Osteocyte (in vitro differentiated cells): ENCODE measurements at regions not wholly inside any gene's neighbourhood (a gene's known extent, or its start where the extent isn't known, plus 50 kb on each side); places are given as distances from the start of the nearest gene placed in this dataset.

ENCODE experiments used
- DNase-seq: peaks from one replicate; pipeline ENCODE4 v3.0.0; 2021; ENCODE audit warnings: mixed read lengths; ENCODE audit not compliant: unreplicated experiment; ENCODE audit errors: extremely low spot score
- H3K27ac Mint-ChIP-seq: one replicate; pipeline ENCODE4 v1.8.0; 2021; ENCODE audit warnings: mild to moderate bottlenecking, mixed read lengths; ENCODE audit not compliant: unreplicated experiment
- H3K27me3 Mint-ChIP-seq: one replicate; pipeline ENCODE4 v1.8.0; 2021; ENCODE audit warnings: mixed read lengths; ENCODE audit not compliant: unreplicated experiment
- H3K36me3 Mint-ChIP-seq: one replicate; pipeline ENCODE4 v1.8.0; 2021; ENCODE audit warnings: mixed read lengths; ENCODE audit not compliant: unreplicated experiment
- H3K4me1 Mint-ChIP-seq: one replicate; pipeline ENCODE4 v1.8.0; 2021; ENCODE audit warnings: mixed read lengths; ENCODE audit not compliant: unreplicated experiment
- H3K4me3 Mint-ChIP-seq: one replicate; pipeline ENCODE4 v1.8.0; 2021; ENCODE audit warnings: mild to moderate bottlenecking, moderate library complexity, mixed read lengths; ENCODE audit not compliant: unreplicated experiment
- H3K9me3 Mint-ChIP-seq: one replicate; pipeline ENCODE4 v1.8.0; 2021; ENCODE audit warnings: mixed read lengths; ENCODE audit not compliant: unreplicated experiment
- CTCF ChIP-seq: fragments of 200-600 bp; sonication (generic); IDR thresholded peaks from 2 replicates; pipeline ENCODE4 v1.5.0; 2021; ENCODE audit warnings: antibody characterized with exemption, mild to moderate bottlenecking, moderate library complexity

GRCh38 chr21:38145104-38145503 lies 111.7 kb upstream of the KCNJ15 start:
- no peak overlapping the region for H3K27ac Mint-ChIP-seq
- DNase-seq: no peak
- H3K9me3 Mint-ChIP-seq: peaks cover 28% of the 10 kb centered on the region
- no peak for TF ChIP-seq CTCF
- H3K27me3 Mint-ChIP-seq: peaks cover 27% of the 10 kb centered on the region
- no peak overlapping the region for H3K4me3 Mint-ChIP-seq
- peaks cover 4% of the 10 kb centered on the region for H3K4me1 Mint-ChIP-seq
- H3K36me3 Mint-ChIP-seq: peaks cover 3% of the 10 kb centered on the region

GRCh38 chr21:38147391-38147790 lies 109.4 kb upstream of the KCNJ15 start:
- H3K9me3 Mint-ChIP-seq: peaks cover 20% of the 10 kb centered on the region
- H3K36me3 Mint-ChIP-seq: peaks cover 3% of the 10 kb centered on the region
- DNase-seq: no peak
- no peaks in the 10 kb centered on the region for H3K4me1 Mint-ChIP-seq
- no peak overlapping the region for H3K4me3 Mint-ChIP-seq
- peaks cover 42% of the 10 kb centered on the region for H3K27me3 Mint-ChIP-seq
- H3K27ac Mint-ChIP-seq: no peak overlapping the region
- no peak for TF ChIP-seq CTCF

- Mint-ChIP-seq H3K4me3 (no peak overlapping the region), H3K27ac (no peak overlapping the region), H3K27me3 (peaks cover 48% of the 10 kb centered on the region), H3K36me3 (peaks cover 3% of the 10 kb centered on the region), H3K4me1 (no peaks in the 10 kb centered on the region), H3K9me3 (peaks cover 19% of the 10 kb centered on the region)
- no peak for TF ChIP-seq CTCF
- DNase-seq: no peak
Observed at GRCh38 chr21:38148046-38148445, 108.7 kb upstream of the KCNJ15 start.

GRCh38 chr21:38151021-38151645 lies 105.7 kb upstream of the KCNJ15 start:
- Mint-ChIP-seq H3K27me3 (peaks cover 53% of the 10 kb centered on the region), H3K9me3 (no peaks in the 10 kb centered on the region), H3K4me3 (no peak overlapping the region), H3K27ac (no peak overlapping the region), H3K4me1 (no peaks in the 10 kb centered on the region), H3K36me3 (no peaks in the 10 kb centered on the region)
- TF ChIP-seq CTCF: no peak
- DNase-seq: no peak

DNA sequence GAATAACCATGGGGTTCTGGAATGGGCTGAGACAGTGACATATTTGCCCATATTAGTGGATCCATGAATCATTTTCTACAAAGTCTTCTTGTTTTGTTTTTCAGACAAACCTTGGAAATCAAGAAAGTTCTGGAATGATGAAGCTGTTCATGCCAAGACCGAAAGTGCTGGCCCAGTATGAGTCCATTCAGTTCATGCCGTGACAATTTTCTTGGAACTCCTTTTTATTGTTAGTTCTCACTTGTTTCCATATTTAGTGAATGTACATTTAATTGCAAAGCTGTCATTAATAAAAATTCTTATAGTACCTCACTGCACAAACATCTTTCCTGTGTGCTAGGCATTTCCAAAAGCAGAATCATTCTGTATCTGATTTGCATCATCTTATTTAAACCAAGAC lies 100.6 kb upstream of the KCNJ15 start:
- no peak overlapping the region for H3K4me3 Mint-ChIP-seq
- no peak for DNase-seq
- H3K27ac Mint-ChIP-seq: no peak overlapping the region
- no peaks in the 10 kb centered on the region for H3K36me3 Mint-ChIP-seq
- H3K4me1 Mint-ChIP-seq: peaks cover 8% of the 10 kb centered on the region
- peaks cover 40% of the 10 kb centered on the region for H3K27me3 Mint-ChIP-seq
- TF ChIP-seq CTCF: no peak
- H3K9me3 Mint-ChIP-seq: no peaks in the 10 kb centered on the region
